HepG2 (cell line): ENCODE measurements at regions not wholly inside any gene's neighbourhood (a gene's known extent, or its start where the extent isn't known, plus 50 kb on each side); places are given as distances from the start of the nearest gene placed in this dataset.

ENCODE experiments used
- CBFB ChIP-seq: sonication (generic); formaldehyde crosslinking; IDR thresholded peaks from 2 replicates; pipeline ENCODE4 v1.4.0; 2020; ENCODE audit warnings: missing genetic modification reagents
- CTCF ChIP-seq: sonication (generic); formaldehyde crosslinking; IDR thresholded peaks from 2 replicates; pipeline ENCODE4 v1.5.0; 2020; ENCODE audit warnings: mild to moderate bottlenecking, missing genetic modification reagents, moderate library complexity
- MEF2D ChIP-seq: sonication (generic); formaldehyde crosslinking; IDR thresholded peaks from 2 replicates; pipeline ENCODE4 v1.5.1; 2020; ENCODE audit warnings: mild to moderate bottlenecking, missing genetic modification reagents
- MYNN ChIP-seq: sonication (generic); formaldehyde crosslinking; IDR thresholded peaks from 2 replicates; pipeline ENCODE4 v1.4.0; 2020; ENCODE audit warnings: mild to moderate bottlenecking, low read depth, missing genetic modification reagents
- POLR2A ChIP-seq, 2 experiments: IDR thresholded peaks; 2 replicates each; pipeline ENCODE4 v1.6.1; 2011; ENCODE audit warnings: low read depth in 2 of 2, low read length in 2 of 2, mild to moderate bottlenecking in 1 of 2, moderate library complexity in 1 of 2; ENCODE audit not compliant: insufficient read depth in 1 of 2
- POLR2AphosphoS5 ChIP-seq: IDR thresholded peaks from 2 replicates; pipeline ENCODE4 v1.6.1; 2012; ENCODE audit warnings: low read depth, low read length
- RFX5 ChIP-seq: IDR thresholded peaks from 2 replicates; pipeline ENCODE4 v1.6.1; 2011; ENCODE audit warnings: low read depth, low read length, improper control_type of control experiment
- TF ChIP-seq, protein P1 (sequence below): fragments of 450-650 bp; IDR thresholded peaks from 2 replicates; pipeline ENCODE4 v1.6.1; 2017

- TF ChIP-seq, protein P1, sequence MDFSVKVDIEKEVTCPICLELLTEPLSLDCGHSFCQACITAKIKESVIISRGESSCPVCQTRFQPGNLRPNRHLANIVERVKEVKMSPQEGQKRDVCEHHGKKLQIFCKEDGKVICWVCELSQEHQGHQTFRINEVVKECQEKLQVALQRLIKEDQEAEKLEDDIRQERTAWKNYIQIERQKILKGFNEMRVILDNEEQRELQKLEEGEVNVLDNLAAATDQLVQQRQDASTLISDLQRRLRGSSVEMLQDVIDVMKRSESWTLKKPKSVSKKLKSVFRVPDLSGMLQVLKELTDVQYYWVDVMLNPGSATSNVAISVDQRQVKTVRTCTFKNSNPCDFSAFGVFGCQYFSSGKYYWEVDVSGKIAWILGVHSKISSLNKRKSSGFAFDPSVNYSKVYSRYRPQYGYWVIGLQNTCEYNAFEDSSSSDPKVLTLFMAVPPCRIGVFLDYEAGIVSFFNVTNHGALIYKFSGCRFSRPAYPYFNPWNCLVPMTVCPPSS, result no peak
- TF ChIP-seq MYNN (CRISPR knock-in tag), result no peak
- TF ChIP-seq CTCF (CRISPR knock-in tag), result no peak
- no peak for TF ChIP-seq RFX5
- no peak for TF ChIP-seq CBFB (CRISPR knock-in tag)
- TF ChIP-seq POLR2A (IDR thresholded peaks at IDR 0.05; ENCODE audit: insufficient read depth in 1 of 2, low read depth in 2 of 2, low read length in 2 of 2), result no peak
- TF ChIP-seq MEF2D, result no peak
- TF ChIP-seq POLR2AphosphoS5, result no peak
Measured at GRCh38 chr10:14449293-14449815, 118.6 kb upstream of the FRMD4A start.
